GM12878 (cell line): ENCODE measurements at regions not wholly inside any gene's neighbourhood (a gene's known extent, or its start where the extent isn't known, plus 50 kb on each side); places are given as distances from the start of the nearest gene placed in this dataset.

ENCODE experiments used
- KDM1A ChIP-seq: fragments of 200-600 bp; sonication (generic); IDR thresholded peaks from 2 replicates; pipeline ENCODE4 v1.6.1; 2016; ENCODE audit warnings: borderline replicate concordance
- MEF2B ChIP-seq: fragments of 450-650 bp; IDR thresholded peaks from 2 replicates; pipeline ENCODE4 v1.6.1; 2018; ENCODE audit warnings: mild to moderate bottlenecking, moderate library complexity; ENCODE audit not compliant: partially characterized antibody, poor library complexity, severe bottlenecking
- POLR2A ChIP-seq: IDR thresholded peaks from 2 replicates; pipeline ENCODE4 v1.6.1; 2011; ENCODE audit warnings: low read depth, mild to moderate bottlenecking, low read length

GRCh38 chr10:91024541-91024940 is 103.7 kb upstream of the ANKRD1 start:
- no peak for TF ChIP-seq MEF2B
- TF ChIP-seq POLR2A: no peak
- TF ChIP-seq KDM1A: no peak
